C4-2B (cell line): ENCODE measurements at regions not wholly inside any gene's neighbourhood (a gene's known extent, or its start where the extent isn't known, plus 50 kb on each side); places are given as distances from the start of the nearest gene placed in this dataset.

ENCODE experiments used
- ZFX ChIP-seq: fragments of 450-650 bp; IDR thresholded peaks from 2 replicates; pipeline ENCODE4 v1.6.1; 2017
- TF ChIP-seq, protein P1 (sequence below): fragments of 450-650 bp; conservative IDR thresholded peaks from 2 replicates; pipeline ENCODE4 v1.5.1; 2017; ENCODE audit warnings: mild to moderate bottlenecking

DNA sequence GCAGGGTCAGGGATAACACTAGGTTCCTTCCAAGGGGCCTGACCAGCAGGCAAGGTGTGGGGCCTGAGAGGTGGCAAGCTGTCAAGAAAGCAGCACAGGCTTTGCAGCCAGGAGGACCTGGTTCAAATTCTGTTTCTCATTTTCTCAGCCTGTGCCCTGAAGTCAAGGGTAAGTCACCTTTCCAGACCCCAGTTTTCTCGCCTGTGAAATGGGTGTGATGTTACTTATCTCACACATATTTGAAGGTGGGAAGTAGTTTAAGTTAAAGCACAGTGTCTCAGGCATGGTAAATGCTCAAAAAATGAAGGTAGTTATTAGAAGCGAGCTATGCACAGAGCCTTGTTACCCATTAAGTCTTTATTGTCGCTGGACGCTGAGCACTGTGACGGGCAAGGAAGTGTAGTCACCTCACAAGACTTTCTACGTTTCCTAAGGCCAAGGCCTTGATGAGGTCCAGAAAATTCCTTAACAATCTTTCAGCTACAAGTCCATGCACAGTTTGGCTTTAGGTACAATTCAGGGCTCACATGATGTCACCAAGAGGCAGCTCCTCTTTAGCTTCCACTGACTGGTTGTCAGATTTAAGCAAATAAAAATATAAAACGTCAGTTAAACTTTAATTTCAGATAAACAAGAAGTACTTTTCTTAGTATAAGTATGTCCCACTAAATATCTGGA is 522.6 kb upstream of the PROK2 start:
- TF ChIP-seq, protein P1, sequence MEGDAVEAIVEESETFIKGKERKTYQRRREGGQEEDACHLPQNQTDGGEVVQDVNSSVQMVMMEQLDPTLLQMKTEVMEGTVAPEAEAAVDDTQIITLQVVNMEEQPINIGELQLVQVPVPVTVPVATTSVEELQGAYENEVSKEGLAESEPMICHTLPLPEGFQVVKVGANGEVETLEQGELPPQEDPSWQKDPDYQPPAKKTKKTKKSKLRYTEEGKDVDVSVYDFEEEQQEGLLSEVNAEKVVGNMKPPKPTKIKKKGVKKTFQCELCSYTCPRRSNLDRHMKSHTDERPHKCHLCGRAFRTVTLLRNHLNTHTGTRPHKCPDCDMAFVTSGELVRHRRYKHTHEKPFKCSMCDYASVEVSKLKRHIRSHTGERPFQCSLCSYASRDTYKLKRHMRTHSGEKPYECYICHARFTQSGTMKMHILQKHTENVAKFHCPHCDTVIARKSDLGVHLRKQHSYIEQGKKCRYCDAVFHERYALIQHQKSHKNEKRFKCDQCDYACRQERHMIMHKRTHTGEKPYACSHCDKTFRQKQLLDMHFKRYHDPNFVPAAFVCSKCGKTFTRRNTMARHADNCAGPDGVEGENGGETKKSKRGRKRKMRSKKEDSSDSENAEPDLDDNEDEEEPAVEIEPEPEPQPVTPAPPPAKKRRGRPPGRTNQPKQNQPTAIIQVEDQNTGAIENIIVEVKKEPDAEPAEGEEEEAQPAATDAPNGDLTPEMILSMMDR, result no peak
- TF ChIP-seq ZFX, result no peak
